ENCODE measurements at regions not wholly inside any gene's neighbourhood (a gene's known extent, or its start where the extent isn't known, plus 50 kb on each side); places are given as distances from the start of the nearest gene placed in this dataset.

- no peaks in the 10 kb centered on the region for H3K36me3 ChIP-seq (ENCODE audit: control insufficient read depth in 2 of 2, insufficient read depth in 2 of 2, low read length in 1 of 2)
- intact Hi-C loops (cut with micrococcal nuclease; ENCODE audit: unreplicated experiment) (no loop called here), in situ Hi-C loops (cut with MboI) (no loop called here)
- BruUV-seq (replicated peaks), result no TSS peak
- H3K4me3 ChIP-seq, result no peak overlapping the region
- ChIA-PET RAD21 (ENCODE audit: unreplicated experiment) (no interaction called here), SMC1A (ENCODE audit: uncharacterized antibody, unreplicated experiment) (no interaction called here), CTCF (interaction anchor here (0.7 to 0.8 kb wide), 2 partner anchors 11 to 286 kb away, joined by 3 read pairs; no protein-coding TSS in a partner anchor), POLR2A (no interaction called here)
- H3K79me2 ChIP-seq (ENCODE audit: control insufficient read depth, insufficient read depth, low read length), result no peaks in the 10 kb centered on the region
- no peaks in the 10 kb centered on the region for H4K20me1 ChIP-seq (ENCODE audit: control insufficient read depth, insufficient read depth)
- TF ChIP-seq CTCF (IDR thresholded peaks at IDR 0.05 in 2 of 3, conservative IDR thresholded peaks at IDR 0.05 in 1 of 3; ENCODE audit: control insufficient read depth in 2 of 3, extremely low read depth in 1 of 3, insufficient read depth in 1 of 3, low read depth in 3 of 3, low read length in 3 of 3), result no peak
- no peak for TF ChIP-seq GABPA (IDR thresholded peaks at IDR 0.05; ENCODE audit: low read depth)
- TF ChIP-seq ASH2L (IDR thresholded peaks at IDR 0.05; ENCODE audit: borderline replicate concordance, low read depth), result no peak
- TF ChIP-seq DPF2 (IDR thresholded peaks at IDR 0.05), result no peak
- no peak for TF ChIP-seq CEBPZ (IDR thresholded peaks at IDR 0.05; ENCODE audit: low read depth, low read length)
- TF ChIP-seq SUZ12 (IDR thresholded peaks at IDR 0.05; ENCODE audit: unreplicated experiment), result no peak
- no peak for TF ChIP-seq RFX5 (IDR thresholded peaks at IDR 0.05; ENCODE audit: low read depth, low read length)
- TF ChIP-seq USF2 (IDR thresholded peaks at IDR 0.05; ENCODE audit: borderline replicate concordance, low read depth, low read length), result no peak
- no peak for TF ChIP-seq BMI1 (IDR thresholded peaks at IDR 0.05; ENCODE audit: borderline replicate concordance)
- no peak for TF ChIP-seq BRCA1 (IDR thresholded peaks at IDR 0.05; ENCODE audit: low read depth, low read length)
- TF ChIP-seq JUNB (IDR thresholded peaks at IDR 0.05), result no peak
- TF ChIP-seq TCF7 (IDR thresholded peaks at IDR 0.05; ENCODE audit: borderline replicate concordance), result no peak
- TF ChIP-seq PAX5 (IDR thresholded peaks at IDR 0.05; ENCODE audit: borderline replicate concordance, low read depth, low read length), result no peak
- no peak for TF ChIP-seq CREM (IDR thresholded peaks at IDR 0.05; ENCODE audit: low read depth)
- TF ChIP-seq TAF1 (IDR thresholded peaks at IDR 0.05; ENCODE audit: borderline replicate concordance, low read depth, low read length), result no peak
- no peak for TF ChIP-seq NFYA (IDR thresholded peaks at IDR 0.05; ENCODE audit: borderline replicate concordance, low read depth, low read length)
- no peak for TF ChIP-seq STAT3 (IDR thresholded peaks at IDR 0.05; ENCODE audit: low read depth, low read length)
- WGBS (ENCODE audit: insufficient coverage, insufficient replicate concordance, low lambda C conversion rate, missing lambda C conversion rate), result 24% methylated on average over 3 of the region's 3 CpGs
- DNase-seq (ENCODE audit: low read depth, low spot score) (no peak), ATAC-seq (no peak), FAIRE-seq (no peak)
- no peak overlapping the region for H3K9ac ChIP-seq (ENCODE audit: control insufficient read depth, insufficient read depth, low read length)
- no peak overlapping the region for H3K27ac ChIP-seq (ENCODE audit: control insufficient read depth, insufficient read depth)
- no peak overlapping the region for H2AFZ ChIP-seq (ENCODE audit: control insufficient read depth, low read depth, low read length)
- no peaks in the 10 kb centered on the region; the same call in 2 of the 3 replicates for H3K9me3 ChIP-seq (replicated peaks; ENCODE audit: control insufficient read depth, insufficient read depth, low read length)
- H3K4me2 ChIP-seq (ENCODE audit: control insufficient read depth, insufficient read depth), result no peak overlapping the region
- H3K27me3 ChIP-seq (replicated peaks in 1 of 2; ENCODE audit: control insufficient read depth in 2 of 2, insufficient read depth in 2 of 2, low read length in 1 of 2), result no peaks in the 10 kb centered on the region
- no peaks in the 10 kb centered on the region for H3K4me1 ChIP-seq (ENCODE audit: control insufficient read depth, insufficient read depth, low read length)
Observed at GRCh38 chr2:84309281-84309680, 149.8 kb downstream of the SUCLG1 start.
